SKM-1 treated with dmso at 0.1 percent for 144 hours (cell line): ENCODE measurements at regions not wholly inside any gene's neighbourhood (a gene's known extent, or its start where the extent isn't known, plus 50 kb on each side); places are given as distances from the start of the nearest gene placed in this dataset.

Experiments
- DNase-seq: peaks from one replicate; lab custom pipeline; 2025; ENCODE audit not compliant: unreplicated experiment; lab: John Stamatoyannopoulos, UW

GRCh38 chr18:64271975-64272659 is 123.2 kb upstream of the LINC00305 start:
- DNase-seq = no peak

- DNase-seq = no peak
Observed at GRCh38 chr18:64271246-64271645, 122.4 kb upstream of the LINC00305 start.

GRCh38 chr18:64270608-64271007 is 121.7 kb upstream of the LINC00305 start:
- DNase-seq = no peak

- DNase-seq = no peak
Observed at GRCh38 chr18:64270121-64270520, 121.2 kb upstream of the LINC00305 start.

- DNase-seq = no peak
Observed at GRCh38 chr18:64264171-64264570, 115.3 kb upstream of the LINC00305 start.

- no peak for DNase-seq
Observed at GRCh38 chr18:64260810-64261209, 111.9 kb upstream of the LINC00305 start.

- DNase-seq = no peak
Observed at GRCh38 chr18:64259871-64260270, 111.0 kb upstream of the LINC00305 start.

GRCh38 chr18:64258111-64258650 is 109.3 kb upstream of the LINC00305 start:
- DNase-seq = no peak

GRCh38 chr18:64254399-64255093 is 105.7 kb upstream of the LINC00305 start:
- DNase-seq = no peak

- no peak for DNase-seq
Observed at GRCh38 chr18:64253873-64254272, 105.0 kb upstream of the LINC00305 start.

GRCh38 chr18:64253222-64253621 is 104.3 kb upstream of the LINC00305 start:
- no peak for DNase-seq

- DNase-seq = no peak
Observed at GRCh38 chr18:64248836-64249235, 99.9 kb upstream of the LINC00305 start.

GRCh38 chr18:64245126-64245861 is 96.4 kb upstream of the LINC00305 start:
- no peak for DNase-seq

- DNase-seq = no peak
Observed at GRCh38 chr18:64244571-64244970, 95.7 kb upstream of the LINC00305 start.

GRCh38 chr18:64240316-64240715 is 91.4 kb upstream of the LINC00305 start:
- DNase-seq = no peak

- DNase-seq = no peak
Observed at GRCh38 chr18:64238076-64238475, 89.2 kb upstream of the LINC00305 start.

GRCh38 chr18:64234321-64234720 is 85.4 kb upstream of the LINC00305 start:
- DNase-seq = no peak

- no peak for DNase-seq
Observed at GRCh38 chr18:64233851-64234250, 85.0 kb upstream of the LINC00305 start.

GRCh38 chr18:64220941-64221340 is 72.1 kb upstream of the LINC00305 start:
- no peak for DNase-seq

GRCh38 chr18:64219517-64219916 is 70.6 kb upstream of the LINC00305 start:
- no peak for DNase-seq

GRCh38 chr18:64210401-64210949 is 61.6 kb upstream of the LINC00305 start:
- DNase-seq = no peak
